WTC11 (cell line): ENCODE measurements at regions not wholly inside any gene's neighbourhood (a gene's known extent, or its start where the extent isn't known, plus 50 kb on each side); places are given as distances from the start of the nearest gene placed in this dataset.

Experiments
- IRF2 ChIP-seq: sonication (generic); formaldehyde crosslinking; IDR thresholded peaks from 2 replicates; pipeline ENCODE4 v1.8.0; 2022; ENCODE audit warnings: low read depth, missing genetic modification reagents, borderline replicate concordance
- JUN ChIP-seq: sonication (generic); formaldehyde crosslinking; IDR thresholded peaks from 2 replicates; pipeline ENCODE4 v1.8.0; 2023; ENCODE audit warnings: mild to moderate bottlenecking, missing genetic modification reagents
- KAT7 ChIP-seq: sonication (generic); formaldehyde crosslinking; IDR thresholded peaks from 2 replicates; pipeline ENCODE4 v1.8.1; 2023; ENCODE audit warnings: missing genetic modification reagents, mild to moderate bottlenecking, borderline replicate concordance
- TP53 ChIP-seq: sonication (generic); formaldehyde crosslinking; IDR thresholded peaks from 2 replicates; pipeline ENCODE4 v1.8.1; 2023; ENCODE audit warnings: mild to moderate bottlenecking, missing genetic modification reagents
- ZNF232 ChIP-seq: sonication (generic); formaldehyde crosslinking; IDR thresholded peaks from 2 replicates; pipeline ENCODE4 v1.8.0; 2022; ENCODE audit warnings: mild to moderate bottlenecking, missing genetic modification reagents
- TF ChIP-seq, protein P1 (sequence below): fragments of 200-600 bp; IDR thresholded peaks from 2 replicates; pipeline ENCODE4 v1.8.0; 2022; ENCODE audit warnings: antibody characterized with exemption
- TF ChIP-seq, protein P2 (sequence below): sonication (generic); formaldehyde crosslinking; IDR thresholded peaks from 2 replicates; pipeline ENCODE4 v1.8.1; 2022; ENCODE audit warnings: low read depth, mild to moderate bottlenecking, moderate library complexity, missing genetic modification reagents, borderline replicate concordance
- TF ChIP-seq, protein P3 (sequence below): sonication (generic); formaldehyde crosslinking; IDR thresholded peaks from 2 replicates; pipeline ENCODE4 v1.8.1; 2023; ENCODE audit warnings: mild to moderate bottlenecking, missing genetic modification reagents
- TF ChIP-seq, protein P4 (sequence below): sonication (generic); formaldehyde crosslinking; IDR thresholded peaks from 2 replicates; pipeline ENCODE4 v1.8.1; 2022; ENCODE audit warnings: mild to moderate bottlenecking, moderate library complexity, missing genetic modification reagents
- TF ChIP-seq, protein P5 (sequence below): sonication (generic); formaldehyde crosslinking; conservative IDR thresholded peaks from 2 replicates; pipeline ENCODE4 v1.8.1; 2022; ENCODE audit warnings: mild to moderate bottlenecking, missing genetic modification reagents
- TF ChIP-seq, protein P6 (sequence below): sonication (generic); formaldehyde crosslinking; IDR thresholded peaks from 2 replicates; pipeline ENCODE4 v1.8.0; 2023; ENCODE audit warnings: missing genetic modification reagents
- TF ChIP-seq, protein P7 (sequence below): sonication (generic); formaldehyde crosslinking; IDR thresholded peaks from 2 replicates; pipeline ENCODE4 v1.8.0; 2022; ENCODE audit warnings: mild to moderate bottlenecking, missing genetic modification reagents

DNA sequence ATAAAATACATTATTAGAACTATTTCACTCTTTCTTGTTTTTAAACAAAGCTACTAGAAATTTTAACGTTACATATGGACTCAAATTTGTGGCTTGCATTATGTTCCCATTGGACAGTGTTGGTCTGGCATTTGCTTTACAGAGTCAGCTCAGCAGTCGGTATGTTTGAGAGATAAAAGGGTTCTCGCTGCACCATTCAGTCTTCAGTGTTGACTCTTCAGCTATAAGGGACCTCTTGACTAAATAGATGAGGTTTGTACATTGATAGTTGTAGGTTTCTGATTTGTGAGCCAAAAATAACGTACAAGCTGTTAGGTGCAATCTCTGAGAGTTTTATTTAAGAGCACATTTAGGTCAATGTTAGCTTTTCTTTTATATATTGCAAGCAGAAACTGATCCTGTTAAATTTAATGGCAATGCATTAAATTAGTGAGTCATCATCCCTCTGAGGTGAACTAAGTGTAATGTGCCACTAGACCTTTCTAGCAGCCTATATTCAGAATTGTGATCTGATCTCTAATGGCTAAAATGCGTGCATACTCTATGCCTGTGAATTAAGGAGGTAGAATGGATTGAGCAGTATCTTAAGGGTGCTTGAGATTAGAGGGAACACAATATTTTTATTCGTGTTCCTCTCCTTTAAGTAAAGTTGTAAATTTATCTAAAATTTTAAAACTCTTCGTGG lies 485.6 kb upstream of the SYNCRIP start:
- TF ChIP-seq, protein P1, sequence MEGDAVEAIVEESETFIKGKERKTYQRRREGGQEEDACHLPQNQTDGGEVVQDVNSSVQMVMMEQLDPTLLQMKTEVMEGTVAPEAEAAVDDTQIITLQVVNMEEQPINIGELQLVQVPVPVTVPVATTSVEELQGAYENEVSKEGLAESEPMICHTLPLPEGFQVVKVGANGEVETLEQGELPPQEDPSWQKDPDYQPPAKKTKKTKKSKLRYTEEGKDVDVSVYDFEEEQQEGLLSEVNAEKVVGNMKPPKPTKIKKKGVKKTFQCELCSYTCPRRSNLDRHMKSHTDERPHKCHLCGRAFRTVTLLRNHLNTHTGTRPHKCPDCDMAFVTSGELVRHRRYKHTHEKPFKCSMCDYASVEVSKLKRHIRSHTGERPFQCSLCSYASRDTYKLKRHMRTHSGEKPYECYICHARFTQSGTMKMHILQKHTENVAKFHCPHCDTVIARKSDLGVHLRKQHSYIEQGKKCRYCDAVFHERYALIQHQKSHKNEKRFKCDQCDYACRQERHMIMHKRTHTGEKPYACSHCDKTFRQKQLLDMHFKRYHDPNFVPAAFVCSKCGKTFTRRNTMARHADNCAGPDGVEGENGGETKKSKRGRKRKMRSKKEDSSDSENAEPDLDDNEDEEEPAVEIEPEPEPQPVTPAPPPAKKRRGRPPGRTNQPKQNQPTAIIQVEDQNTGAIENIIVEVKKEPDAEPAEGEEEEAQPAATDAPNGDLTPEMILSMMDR, result no peak
- TF ChIP-seq, protein P2, sequence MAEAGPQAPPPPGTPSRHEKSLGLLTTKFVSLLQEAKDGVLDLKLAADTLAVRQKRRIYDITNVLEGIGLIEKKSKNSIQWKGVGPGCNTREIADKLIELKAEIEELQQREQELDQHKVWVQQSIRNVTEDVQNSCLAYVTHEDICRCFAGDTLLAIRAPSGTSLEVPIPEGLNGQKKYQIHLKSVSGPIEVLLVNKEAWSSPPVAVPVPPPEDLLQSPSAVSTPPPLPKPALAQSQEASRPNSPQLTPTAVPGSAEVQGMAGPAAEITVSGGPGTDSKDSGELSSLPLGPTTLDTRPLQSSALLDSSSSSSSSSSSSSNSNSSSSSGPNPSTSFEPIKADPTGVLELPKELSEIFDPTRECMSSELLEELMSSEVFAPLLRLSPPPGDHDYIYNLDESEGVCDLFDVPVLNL (CRISPR knock-in tag), result no peak
- TF ChIP-seq TP53 (CRISPR knock-in tag), result no peak
- TF ChIP-seq, protein P3, sequence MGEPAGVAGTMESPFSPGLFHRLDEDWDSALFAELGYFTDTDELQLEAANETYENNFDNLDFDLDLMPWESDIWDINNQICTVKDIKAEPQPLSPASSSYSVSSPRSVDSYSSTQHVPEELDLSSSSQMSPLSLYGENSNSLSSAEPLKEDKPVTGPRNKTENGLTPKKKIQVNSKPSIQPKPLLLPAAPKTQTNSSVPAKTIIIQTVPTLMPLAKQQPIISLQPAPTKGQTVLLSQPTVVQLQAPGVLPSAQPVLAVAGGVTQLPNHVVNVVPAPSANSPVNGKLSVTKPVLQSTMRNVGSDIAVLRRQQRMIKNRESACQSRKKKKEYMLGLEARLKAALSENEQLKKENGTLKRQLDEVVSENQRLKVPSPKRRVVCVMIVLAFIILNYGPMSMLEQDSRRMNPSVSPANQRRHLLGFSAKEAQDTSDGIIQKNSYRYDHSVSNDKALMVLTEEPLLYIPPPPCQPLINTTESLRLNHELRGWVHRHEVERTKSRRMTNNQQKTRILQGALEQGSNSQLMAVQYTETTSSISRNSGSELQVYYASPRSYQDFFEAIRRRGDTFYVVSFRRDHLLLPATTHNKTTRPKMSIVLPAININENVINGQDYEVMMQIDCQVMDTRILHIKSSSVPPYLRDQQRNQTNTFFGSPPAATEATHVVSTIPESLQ (CRISPR knock-in tag), result no peak
- TF ChIP-seq, protein P4, sequence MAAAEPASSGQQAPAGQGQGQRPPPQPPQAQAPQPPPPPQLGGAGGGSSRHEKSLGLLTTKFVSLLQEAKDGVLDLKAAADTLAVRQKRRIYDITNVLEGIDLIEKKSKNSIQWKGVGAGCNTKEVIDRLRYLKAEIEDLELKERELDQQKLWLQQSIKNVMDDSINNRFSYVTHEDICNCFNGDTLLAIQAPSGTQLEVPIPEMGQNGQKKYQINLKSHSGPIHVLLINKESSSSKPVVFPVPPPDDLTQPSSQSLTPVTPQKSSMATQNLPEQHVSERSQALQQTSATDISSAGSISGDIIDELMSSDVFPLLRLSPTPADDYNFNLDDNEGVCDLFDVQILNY (CRISPR knock-in tag), result no peak
- TF ChIP-seq, protein P5, sequence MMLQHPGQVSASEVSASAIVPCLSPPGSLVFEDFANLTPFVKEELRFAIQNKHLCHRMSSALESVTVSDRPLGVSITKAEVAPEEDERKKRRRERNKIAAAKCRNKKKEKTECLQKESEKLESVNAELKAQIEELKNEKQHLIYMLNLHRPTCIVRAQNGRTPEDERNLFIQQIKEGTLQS (CRISPR knock-in tag), result no peak
- no peak for TF ChIP-seq ZNF232 (CRISPR knock-in tag)
- TF ChIP-seq KAT7 (CRISPR knock-in tag), result no peak
- TF ChIP-seq IRF2, result no peak
- TF ChIP-seq JUN (CRISPR knock-in tag), result no peak
- TF ChIP-seq, protein P6, sequence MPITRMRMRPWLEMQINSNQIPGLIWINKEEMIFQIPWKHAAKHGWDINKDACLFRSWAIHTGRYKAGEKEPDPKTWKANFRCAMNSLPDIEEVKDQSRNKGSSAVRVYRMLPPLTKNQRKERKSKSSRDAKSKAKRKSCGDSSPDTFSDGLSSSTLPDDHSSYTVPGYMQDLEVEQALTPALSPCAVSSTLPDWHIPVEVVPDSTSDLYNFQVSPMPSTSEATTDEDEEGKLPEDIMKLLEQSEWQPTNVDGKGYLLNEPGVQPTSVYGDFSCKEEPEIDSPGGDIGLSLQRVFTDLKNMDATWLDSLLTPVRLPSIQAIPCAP (CRISPR knock-in tag), result no peak
- TF ChIP-seq, protein P7, sequence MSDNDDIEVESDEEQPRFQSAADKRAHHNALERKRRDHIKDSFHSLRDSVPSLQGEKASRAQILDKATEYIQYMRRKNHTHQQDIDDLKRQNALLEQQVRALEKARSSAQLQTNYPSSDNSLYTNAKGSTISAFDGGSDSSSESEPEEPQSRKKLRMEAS, result no peak
